HCT116 (cell line): ENCODE measurements at regions not wholly inside any gene's neighbourhood (a gene's known extent, or its start where the extent isn't known, plus 50 kb on each side); places are given as distances from the start of the nearest gene placed in this dataset.
"Not testable (repeated sequence)": the region's sequence is repeated elsewhere in the genome, so short reads cannot be mapped to it uniquely, and the experiment has no call there.

Source experiments
- ATAC-seq: fragments of 200-7000 bp; cut with Tn5 transposase; 2 replicates; pipeline ENCODE4 v1.9.1; 2020; ENCODE audit warnings: mild to moderate bottlenecking, moderate library complexity
- BruUV-seq: library from RNA; stranded (reverse); fragments of 400-500 nt; replicated peaks from 2 replicates; lab custom pipeline; 2021; lab: Mats Ljungman, UMichigan
- CTCF ChIA-PET: fragments of 300-600 bp; sonication (Branson Sonifier 250); formaldehyde crosslinking; loops from one replicate; lab custom pipeline; 2021; ENCODE audit warnings: antibody characterized with exemption; lab: Charles Lee
- POLR2A ChIA-PET: fragments of 300-600, 350-600 bp; sonication (Branson Sonifier 250); formaldehyde crosslinking; loops from one replicate; lab custom pipeline; 2021; ENCODE audit warnings: antibody characterized with exemption; lab: Charles Lee
- RAD21 ChIA-PET, 2 experiments: fragments of 300-600 bp; sonication (Branson Sonifier 250); formaldehyde crosslinking; loops; one replicate each; lab custom pipeline; 2023; ENCODE audit warnings: low total read pairs in 2 of 2; ENCODE audit not compliant: uncharacterized antibody in 2 of 2, unreplicated experiment in 2 of 2, low non-redundant PET in 1 of 2; lab: Charles Lee
- DNase-seq: peaks from one replicate; pipeline ENCODE4 v3.0.0-alpha.2; 2010; ENCODE audit warnings: low read depth, low spot score
- H2AFZ ChIP-seq: fragments of 200-600 bp; shearing (Covaris generic), sonication (generic); 2 replicates; pipeline ENCODE4 v1.6.1; 2017; ENCODE audit warnings: low read depth, mixed run types, mixed read lengths, antibody characterized with exemption, low read length; ENCODE audit not compliant: poor library complexity, severe bottlenecking
- H3K27ac ChIP-seq: 2 replicates; pipeline ENCODE4 v1.5.1; 2012; ENCODE audit warnings: low read depth, low read length
- H3K27me3 ChIP-seq: fragments of 200-600 bp; sonication (generic); 2 replicates; pipeline ENCODE4 v1.6.1; 2016; ENCODE audit warnings: mixed run types, low read length, mixed read lengths; ENCODE audit not compliant: insufficient read depth
- H3K36me3 ChIP-seq, 2 experiments: fragments of 200-500 bp in 1 of 2; fragments of 200-600 bp in 1 of 2; sonication (Bioruptor generic) in 1 of 2; sonication (generic) in 1 of 2; 2 replicates each; pipeline versions ENCODE4 v1.5.1 to v1.6.1; 2014 to 2016; ENCODE audit warnings: low read length in 2 of 2, inconsistent platforms in 1 of 2, mixed read lengths in 1 of 2, mixed run types in 1 of 2; ENCODE audit not compliant: insufficient read depth in 2 of 2, control insufficient read depth in 1 of 2
- H3K4me1 ChIP-seq, 2 experiments: fragments of 200-600 bp in 1 of 2; sonication (generic) in 1 of 2; 2 replicates each; pipeline versions ENCODE4 v1.5.1 to v1.6.1; 2012 to 2017; ENCODE audit warnings: low read length in 2 of 2, inconsistent platforms in 1 of 2, mild to moderate bottlenecking in 1 of 2, mixed read lengths in 1 of 2, mixed run types in 1 of 2, moderate library complexity in 1 of 2; ENCODE audit not compliant: insufficient read depth in 2 of 2, control insufficient read depth in 1 of 2
- H3K4me2 ChIP-seq: fragments of 200-600 bp; sonication (generic); 2 replicates; pipeline ENCODE4 v1.6.1; 2017; ENCODE audit warnings: mixed run types, low read length, mixed read lengths
- H3K4me3 ChIP-seq, 2 experiments: fragments of 200-600 bp in 1 of 2; sonication (generic) in 1 of 2; replicated peaks in 1 of 2; 2 replicates each; pipeline ENCODE4 v1.5.1; 2011 to 2016; ENCODE audit warnings: low read length in 2 of 2, control low read depth in 1 of 2, low read depth in 1 of 2, mild to moderate bottlenecking in 1 of 2, mixed read lengths in 1 of 2, mixed run types in 1 of 2
- H3K79me2 ChIP-seq: fragments of 200-600 bp; sonication (generic); 2 replicates; pipeline ENCODE4 v1.6.1; 2017; ENCODE audit warnings: mild to moderate bottlenecking, mixed run types, low read length, moderate library complexity, mixed read lengths; ENCODE audit not compliant: insufficient read depth
- H3K9ac ChIP-seq: fragments of 200-600 bp; sonication (generic); 2 replicates; pipeline ENCODE4 v1.6.1; 2016; ENCODE audit warnings: low read length, mixed read lengths
- H3K9me2 ChIP-seq: fragments of 200-600 bp; sonication (generic), shearing (Covaris generic); 2 replicates; pipeline ENCODE4 v1.6.1; 2017; ENCODE audit warnings: mixed run types, mild to moderate bottlenecking, moderate library complexity; ENCODE audit not compliant: insufficient read depth
- H3K9me3 ChIP-seq, 2 experiments: fragments of 200-500 bp in 1 of 2; fragments of 200-600 bp in 1 of 2; sonication (Bioruptor generic) in 1 of 2; sonication (generic) in 1 of 2; 2 replicates each; pipeline ENCODE4 v1.6.1; 2014 to 2017; ENCODE audit warnings: low read length in 2 of 2, mixed read lengths in 2 of 2, inconsistent platforms in 1 of 2, low read depth in 1 of 2, mild to moderate bottlenecking in 1 of 2, mixed run types in 1 of 2, moderate library complexity in 1 of 2; ENCODE audit not compliant: control insufficient read depth in 1 of 2, insufficient read depth in 1 of 2
- H4K20me1 ChIP-seq: fragments of 200-600 bp; sonication (generic), shearing (Covaris generic); 2 replicates; pipeline ENCODE4 v1.6.1; 2017; ENCODE audit warnings: mixed run types, mild to moderate bottlenecking, moderate library complexity; ENCODE audit not compliant: insufficient read depth
- CBX3 ChIP-seq: IDR thresholded peaks from 2 replicates; pipeline ENCODE4 v1.6.1; 2012; ENCODE audit warnings: low read depth
- ELF1 ChIP-seq: IDR thresholded peaks from 2 replicates; pipeline ENCODE4 v1.6.1; 2012; ENCODE audit warnings: low read depth, borderline replicate concordance
- POLR2AphosphoS5 ChIP-seq: IDR thresholded peaks from 2 replicates; pipeline ENCODE4 v1.6.1; 2011; ENCODE audit warnings: mild to moderate bottlenecking, low read depth, low read length, moderate library complexity
- SP1 ChIP-seq: IDR thresholded peaks from 2 replicates; pipeline ENCODE4 v1.6.1; 2012; ENCODE audit warnings: low read depth
- YY1 ChIP-seq: IDR thresholded peaks from 2 replicates; pipeline ENCODE4 v1.6.1; 2011; ENCODE audit warnings: low read length, low read depth, moderate library complexity, mild to moderate bottlenecking; ENCODE audit not compliant: insufficient replicate concordance; ENCODE audit errors: extremely low read depth
- intact Hi-C: fragments of 100-400 bp; cut with micrococcal nuclease; formaldehyde crosslinking; loops from 2 replicates; pipeline ENCODE4 v1.10.0; 2022

GRCh38 chr13:82962397-82962796 lies 919.9 kb downstream of the SLITRK1 start:
- Histone ChIP-seq H3K4me2 (no peak overlapping the region), H3K9me3 (no peaks in the 10 kb centered on the region), H3K27ac (no peak overlapping the region), H4K20me1 (no peaks in the 10 kb centered on the region), H3K4me1 (no peaks in the 10 kb centered on the region), H3K36me3 (no peaks in the 10 kb centered on the region), H3K27me3 (no peaks in the 10 kb centered on the region), H3K4me3 (no peak overlapping the region), H3K9me2 (no peaks in the 10 kb centered on the region), H3K79me2 (no peaks in the 10 kb centered on the region), H3K9ac (no peak overlapping the region), H2AFZ (no peak overlapping the region)
- ChIA-PET RAD21 (no interaction called here), CTCF (no interaction called here), POLR2A (no interaction called here)
- TF ChIP-seq POLR2AphosphoS5 (no peak), SP1 (no peak), YY1 (no peak), CBX3 (no peak)
- intact Hi-C loops: no loop called here
- ATAC-seq (no peak), DNase-seq (no peak)
- BruUV-seq: no TSS peak

- H3K4me2 ChIP-seq: no peak overlapping the region
- ChIA-PET CTCF (no interaction called here), POLR2A (no interaction called here), RAD21 (no interaction called here)
- no peaks in the 10 kb centered on the region for H3K36me3 ChIP-seq
- H3K9me3 ChIP-seq: no peaks in the 10 kb centered on the region
- no peaks in the 10 kb centered on the region for H3K79me2 ChIP-seq
- no peaks in the 10 kb centered on the region for H4K20me1 ChIP-seq
- no TSS peak for BruUV-seq
- H3K9ac ChIP-seq: no peak overlapping the region
- H3K27ac ChIP-seq: no peak overlapping the region
- H3K4me1 ChIP-seq: no peaks in the 10 kb centered on the region
- DNase-seq (no peak), ATAC-seq (no peak)
- H3K27me3 ChIP-seq: no peaks in the 10 kb centered on the region
- H3K4me3 ChIP-seq: no peak overlapping the region
- no peak overlapping the region for H2AFZ ChIP-seq
- intact Hi-C loops: no loop called here
- H3K9me2 ChIP-seq: no peaks in the 10 kb centered on the region
- TF ChIP-seq ELF1: no peak
Measured at GRCh38 chr13:82961757-82962156, 920.5 kb downstream of the SLITRK1 start.

GRCh38 chr13:82952336-82952735 lies 929.9 kb downstream of the SLITRK1 start:
- BruUV-seq, H4K20me1 ChIP-seq, H3K27me3 ChIP-seq, H3K9ac ChIP-seq, H3K4me2 ChIP-seq, H3K79me2 ChIP-seq, H3K4me3 ChIP-seq, H3K4me1 ChIP-seq, ATAC-seq, RAD21 ChIA-PET, H3K9me2 ChIP-seq, DNase-seq, intact Hi-C loops, H3K9me3 ChIP-seq, H3K36me3 ChIP-seq, CTCF ChIA-PET, H2AFZ ChIP-seq, POLR2A ChIA-PET, H3K27ac ChIP-seq: not testable (repeated sequence)
